ENCODE measurements at regions not wholly inside any gene's neighbourhood (a gene's known extent, or its start where the extent isn't known, plus 50 kb on each side); places are given as distances from the start of the nearest gene placed in this dataset.

DNA sequence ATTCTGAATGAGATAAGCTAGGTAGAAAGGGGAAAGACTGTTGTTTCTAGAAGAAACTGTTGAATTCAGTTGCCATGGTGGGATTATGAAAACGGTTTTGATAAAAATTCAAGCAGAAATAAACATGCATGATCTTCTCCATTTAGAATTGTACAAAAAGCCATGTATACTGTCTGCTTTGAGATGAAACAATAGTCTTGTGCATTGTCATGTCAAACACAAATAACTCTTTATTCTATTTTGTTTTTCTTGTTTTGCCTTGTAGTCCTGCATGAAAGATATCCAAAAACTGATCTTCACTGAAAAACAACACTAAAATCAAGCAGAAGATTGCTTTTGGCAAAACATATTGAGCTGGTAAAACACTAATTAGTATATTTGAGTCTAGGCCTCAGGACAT lies 659.9 kb downstream of the LTN1 start:
- TF ChIP-seq, protein P1, sequence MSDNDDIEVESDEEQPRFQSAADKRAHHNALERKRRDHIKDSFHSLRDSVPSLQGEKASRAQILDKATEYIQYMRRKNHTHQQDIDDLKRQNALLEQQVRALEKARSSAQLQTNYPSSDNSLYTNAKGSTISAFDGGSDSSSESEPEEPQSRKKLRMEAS (IDR thresholded peaks at IDR 0.05; ENCODE audit: low read depth, low read length), result no peak
- TF ChIP-seq, protein P2, sequence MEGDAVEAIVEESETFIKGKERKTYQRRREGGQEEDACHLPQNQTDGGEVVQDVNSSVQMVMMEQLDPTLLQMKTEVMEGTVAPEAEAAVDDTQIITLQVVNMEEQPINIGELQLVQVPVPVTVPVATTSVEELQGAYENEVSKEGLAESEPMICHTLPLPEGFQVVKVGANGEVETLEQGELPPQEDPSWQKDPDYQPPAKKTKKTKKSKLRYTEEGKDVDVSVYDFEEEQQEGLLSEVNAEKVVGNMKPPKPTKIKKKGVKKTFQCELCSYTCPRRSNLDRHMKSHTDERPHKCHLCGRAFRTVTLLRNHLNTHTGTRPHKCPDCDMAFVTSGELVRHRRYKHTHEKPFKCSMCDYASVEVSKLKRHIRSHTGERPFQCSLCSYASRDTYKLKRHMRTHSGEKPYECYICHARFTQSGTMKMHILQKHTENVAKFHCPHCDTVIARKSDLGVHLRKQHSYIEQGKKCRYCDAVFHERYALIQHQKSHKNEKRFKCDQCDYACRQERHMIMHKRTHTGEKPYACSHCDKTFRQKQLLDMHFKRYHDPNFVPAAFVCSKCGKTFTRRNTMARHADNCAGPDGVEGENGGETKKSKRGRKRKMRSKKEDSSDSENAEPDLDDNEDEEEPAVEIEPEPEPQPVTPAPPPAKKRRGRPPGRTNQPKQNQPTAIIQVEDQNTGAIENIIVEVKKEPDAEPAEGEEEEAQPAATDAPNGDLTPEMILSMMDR (IDR thresholded peaks at IDR 0.05; ENCODE audit: low read depth, low read length), result no peak
- no peak for TF ChIP-seq MYC (IDR thresholded peaks at IDR 0.05; ENCODE audit: low read depth, low read length)
- TF ChIP-seq POLR2A (IDR thresholded peaks at IDR 0.05; ENCODE audit: extremely low read depth, insufficient read length), result no peak
- no peak for DNase-seq (ENCODE audit: low read depth)
- no peak overlapping the region for H3K4me3 ChIP-seq (ENCODE audit: low read depth, low read length)

DNA sequence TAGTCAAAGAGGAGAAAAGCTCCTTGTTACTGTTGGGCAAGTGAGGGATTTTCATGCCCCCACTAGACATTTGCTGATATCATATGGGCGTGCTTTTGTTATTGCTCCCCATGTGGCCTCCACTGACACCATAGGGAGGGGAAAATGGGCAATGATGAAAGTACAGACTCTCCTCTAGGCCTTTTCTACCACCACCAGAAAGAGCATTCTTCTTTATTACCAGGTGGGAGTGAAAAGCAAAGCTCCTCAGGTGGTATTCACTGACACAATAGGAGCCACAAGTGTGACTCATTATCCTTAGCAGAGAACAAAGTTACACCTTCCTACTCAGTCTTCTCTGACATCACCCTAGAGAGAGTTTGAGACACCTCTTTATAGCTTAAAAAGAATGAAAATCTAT lies 667.1 kb downstream of the LTN1 start:
- H3K4me3 ChIP-seq (ENCODE audit: low read depth, low read length), result no peak overlapping the region
- no peak for TF ChIP-seq MYC (IDR thresholded peaks at IDR 0.05; ENCODE audit: low read depth, low read length)
- no peak for TF ChIP-seq POLR2A (IDR thresholded peaks at IDR 0.05; ENCODE audit: extremely low read depth, insufficient read length)
- TF ChIP-seq, protein P2 (IDR thresholded peaks at IDR 0.05; ENCODE audit: low read depth, low read length), result no peak
- TF ChIP-seq, protein P1 (IDR thresholded peaks at IDR 0.05; ENCODE audit: low read depth, low read length), result no peak
- DNase-seq (ENCODE audit: low read depth), result no peak

DNA sequence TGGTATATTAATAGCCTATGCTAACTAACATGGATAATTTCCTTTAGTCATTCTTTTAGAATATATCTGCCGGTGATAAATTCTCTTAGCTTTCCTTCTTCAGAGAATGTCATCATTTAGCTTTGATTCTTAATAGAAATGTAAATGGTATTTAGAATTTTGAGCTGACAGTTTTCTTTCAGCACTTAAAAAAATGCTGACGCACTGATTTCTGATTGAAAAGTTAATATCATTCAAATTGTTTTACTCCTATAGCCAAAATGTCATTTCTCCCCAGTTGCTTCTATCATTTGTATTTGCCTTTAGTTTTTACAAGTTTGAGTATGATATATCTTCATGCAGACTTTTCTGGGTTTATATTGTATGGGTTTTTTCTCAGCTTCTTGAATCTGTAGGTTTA lies 668.0 kb downstream of the LTN1 start:
- no peak for DNase-seq (ENCODE audit: low read depth)
- no peak overlapping the region for H3K4me3 ChIP-seq (ENCODE audit: low read depth, low read length)
- TF ChIP-seq, protein P2 (IDR thresholded peaks at IDR 0.05; ENCODE audit: low read depth, low read length), result no peak
- TF ChIP-seq POLR2A (IDR thresholded peaks at IDR 0.05; ENCODE audit: extremely low read depth, insufficient read length) (no peak), MYC (IDR thresholded peaks at IDR 0.05; ENCODE audit: low read depth, low read length) (no peak)
- TF ChIP-seq, protein P1 (IDR thresholded peaks at IDR 0.05; ENCODE audit: low read depth, low read length), result no peak

DNA sequence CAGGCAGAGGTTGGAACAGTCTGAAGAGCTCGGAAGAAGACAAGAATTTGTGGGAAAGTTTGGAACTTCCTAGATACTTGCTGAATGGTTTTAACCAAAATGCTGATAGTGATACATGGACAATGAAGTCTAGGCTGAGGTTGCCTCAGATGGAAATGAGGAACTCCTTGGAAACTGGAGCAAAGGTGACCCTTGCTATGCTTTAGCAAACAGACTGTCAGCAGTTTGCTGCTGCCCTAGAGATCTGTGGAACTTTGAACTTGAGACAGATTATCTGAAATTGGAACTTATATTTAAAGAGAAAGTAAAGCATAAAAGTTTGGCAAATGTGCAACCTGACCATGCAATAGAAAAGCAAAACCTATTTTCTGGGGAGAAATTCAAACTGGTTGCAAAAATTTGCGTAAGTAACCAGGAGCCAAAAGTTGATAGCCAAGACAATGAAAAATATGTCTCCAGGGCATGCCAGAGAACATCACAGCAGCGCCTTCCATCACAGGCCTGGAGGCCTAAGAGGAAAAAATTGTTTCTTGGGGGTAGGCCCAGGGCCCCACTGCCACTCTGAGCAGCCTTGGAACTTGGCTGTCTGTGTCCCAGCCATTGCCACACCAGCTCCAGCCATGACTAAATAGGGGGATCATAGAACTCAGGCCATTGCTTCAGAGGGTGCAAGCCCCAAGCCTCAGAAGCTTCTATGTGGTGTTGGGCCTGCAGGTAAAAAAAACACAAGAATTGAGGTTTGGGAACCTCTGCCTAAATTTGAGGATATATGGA lies 675.3 kb downstream of the LTN1 start:
- TF ChIP-seq, protein P2 (IDR thresholded peaks at IDR 0.05; ENCODE audit: low read depth, low read length), result no peak
- TF ChIP-seq POLR2A (IDR thresholded peaks at IDR 0.05; ENCODE audit: extremely low read depth, insufficient read length), result no peak
- no peak for TF ChIP-seq MYC (IDR thresholded peaks at IDR 0.05; ENCODE audit: low read depth, low read length)
- TF ChIP-seq, protein P1 (IDR thresholded peaks at IDR 0.05; ENCODE audit: low read depth, low read length), result no peak
- DNase-seq (ENCODE audit: low read depth), result no peak
- no peak overlapping the region for H3K4me3 ChIP-seq (ENCODE audit: low read depth, low read length)

DNA sequence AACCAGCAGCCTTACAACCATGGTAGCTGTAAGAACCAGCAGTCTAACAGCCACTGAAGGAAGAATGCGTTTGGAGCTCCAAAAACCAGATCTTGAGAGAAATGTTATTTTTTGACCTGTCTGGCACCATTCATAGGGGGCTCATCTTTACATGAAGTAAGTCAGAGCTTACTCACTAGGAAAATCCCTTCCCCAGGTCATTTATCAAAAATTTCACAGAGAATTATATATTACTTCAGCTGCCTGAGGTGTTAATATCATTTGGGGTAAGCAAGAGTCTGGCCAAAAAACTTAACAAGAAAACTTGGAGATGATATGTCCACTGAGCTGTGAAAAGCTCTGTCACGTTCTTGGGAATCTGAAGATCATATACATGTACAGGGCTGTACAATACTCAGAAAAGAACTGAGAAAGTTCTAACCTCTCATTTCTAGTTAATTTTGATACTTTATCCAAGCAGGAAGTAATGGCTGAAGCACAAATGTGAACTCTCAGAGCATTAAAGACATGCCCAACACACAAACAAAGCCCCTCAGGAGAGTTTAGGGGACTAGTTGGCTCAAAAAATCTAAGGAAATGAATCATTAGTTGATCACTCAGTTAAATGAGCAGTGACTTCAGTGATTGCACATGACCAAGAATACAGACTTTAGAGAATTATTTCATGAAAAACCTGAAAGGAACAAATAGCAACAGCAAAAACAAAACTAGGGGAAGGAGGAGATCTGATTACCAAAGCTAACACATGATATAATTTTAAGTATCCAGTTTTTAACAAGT lies 681.1 kb downstream of the LTN1 start:
- H3K4me3 ChIP-seq (ENCODE audit: low read depth, low read length), result no peak overlapping the region
- DNase-seq (ENCODE audit: low read depth), result no peak
- TF ChIP-seq, protein P2 (IDR thresholded peaks at IDR 0.05; ENCODE audit: low read depth, low read length), result no peak
- TF ChIP-seq POLR2A (IDR thresholded peaks at IDR 0.05; ENCODE audit: extremely low read depth, insufficient read length) (no peak), MYC (IDR thresholded peaks at IDR 0.05; ENCODE audit: low read depth, low read length) (no peak)
- TF ChIP-seq, protein P1 (IDR thresholded peaks at IDR 0.05; ENCODE audit: low read depth, low read length), result no peak

Data from NB4 (cell line).